ENCODE measurements at regions not wholly inside any gene's neighbourhood (a gene's known extent, or its start where the extent isn't known, plus 50 kb on each side); places are given as distances from the start of the nearest gene placed in this dataset.

- ATAC-seq, result no peak
- no peak overlapping the region for H3K4me3 Mint-ChIP-seq
Observed at GRCh38 chr18:8944871-8945245, 157.6 kb upstream of the NDUFV2 start.

DNA sequence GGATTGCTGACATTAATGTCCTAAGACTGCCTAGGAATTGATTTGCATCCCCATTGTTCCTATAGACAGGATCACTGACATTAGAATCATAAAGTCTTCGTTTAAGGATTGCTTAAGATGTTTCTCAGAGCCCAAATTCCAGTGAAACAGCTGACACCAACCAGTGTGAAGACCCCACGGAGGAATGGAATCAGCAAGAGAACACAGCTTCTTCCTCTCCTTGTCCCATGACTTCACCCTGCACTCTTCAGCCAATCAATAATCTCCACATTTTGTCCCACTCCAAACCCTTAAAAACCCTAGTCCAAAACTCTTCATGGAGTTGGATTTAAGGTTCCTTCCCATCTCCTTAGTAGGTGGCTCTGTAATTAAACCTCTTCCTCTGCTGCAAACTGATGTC, 157.0 kb upstream of the NDUFV2 start:
- no peaks in the 10 kb centered on the region for H3K9me3 Mint-ChIP-seq

More at GRCh38 chr18:8944871-8945245, 157.6 kb upstream of the NDUFV2 start:
- no peaks in the 10 kb centered on the region for H3K4me1 Mint-ChIP-seq (ENCODE audit: low read depth)
- no peaks in the 10 kb centered on the region for H3K27me3 Mint-ChIP-seq
- no peak overlapping the region for H3K27ac Mint-ChIP-seq
- no peak for TF ChIP-seq CTCF (IDR thresholded peaks at IDR 0.05)
- CTCF ChIA-PET, result no interaction called here
- H3K36me3 Mint-ChIP-seq (ENCODE audit: low read depth), result no peaks in the 10 kb centered on the region
- intact Hi-C loops (cut with micrococcal nuclease), result no loop called here
- H3K9me3 Mint-ChIP-seq, result no peaks in the 10 kb centered on the region
- POLR2A ChIA-PET, result no interaction called here
- DNase-seq, result no peak

DNA sequence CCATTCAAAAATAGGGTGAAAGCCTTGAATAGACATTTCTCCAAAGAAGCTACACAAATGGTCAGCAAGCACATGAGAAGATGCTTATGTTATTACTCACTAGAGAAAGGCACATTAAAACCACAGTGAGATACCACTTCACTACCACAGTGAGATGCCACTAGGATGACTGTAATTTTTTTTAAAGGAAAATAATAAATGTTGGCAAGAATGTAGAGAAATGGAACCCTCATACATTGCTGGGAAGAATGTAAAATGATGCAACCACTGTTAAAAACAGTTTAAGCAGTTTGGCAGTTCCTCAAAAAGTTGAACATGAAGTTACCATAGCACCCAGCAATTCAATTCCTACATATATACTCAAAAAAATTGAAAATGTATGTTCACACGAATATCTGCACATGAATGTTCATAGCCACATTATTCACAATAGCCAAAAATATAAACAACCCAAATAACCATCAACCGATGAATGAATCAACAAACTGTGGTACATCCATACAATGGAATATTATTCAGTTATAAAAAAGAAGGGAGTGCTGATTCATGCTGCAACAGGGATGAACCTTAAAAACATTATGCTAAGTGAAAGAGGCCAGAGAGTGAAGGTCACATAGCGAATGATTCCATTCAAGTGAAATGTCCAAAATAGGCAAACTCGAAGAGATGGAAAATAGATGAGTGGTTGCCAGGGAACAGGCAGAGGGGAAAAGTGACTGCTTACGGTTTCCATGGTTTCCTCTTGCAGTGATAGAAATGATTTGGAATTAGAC, 156.2 kb upstream of the NDUFV2 start:
- TF ChIP-seq CTCF (IDR thresholded peaks at IDR 0.05), result no peak
- POLR2A ChIA-PET, result no interaction called here
- CTCF ChIA-PET, result no interaction called here

More for the DNA sequence above, 157.0 kb upstream of the NDUFV2 start:
- Mint-ChIP-seq H3K4me3 (no peak overlapping the region), H3K36me3 (ENCODE audit: low read depth) (no peaks in the 10 kb centered on the region), H3K27ac (no peak overlapping the region), H3K4me1 (ENCODE audit: low read depth) (no peaks in the 10 kb centered on the region), H3K27me3 (no peaks in the 10 kb centered on the region)
- POLR2A ChIA-PET, result no interaction called here
- CTCF ChIA-PET, result no interaction called here
- no peak for ATAC-seq
- no peak for TF ChIP-seq CTCF (IDR thresholded peaks at IDR 0.05)
- intact Hi-C loops (cut with micrococcal nuclease), result no loop called here
- DNase-seq, result no peak

GRCh38 chr18:8947566-8947965, 154.9 kb upstream of the NDUFV2 start:
- no peak overlapping the region for H3K27ac Mint-ChIP-seq
- no peak for TF ChIP-seq CTCF (IDR thresholded peaks at IDR 0.05)
- no peak overlapping the region for H3K4me3 Mint-ChIP-seq

More for the DNA sequence above, 156.2 kb upstream of the NDUFV2 start:
- Mint-ChIP-seq H3K36me3 (ENCODE audit: low read depth) (no peaks in the 10 kb centered on the region), H3K27ac (no peak overlapping the region), H3K4me1 (ENCODE audit: low read depth) (no peaks in the 10 kb centered on the region), H3K4me3 (no peak overlapping the region), H3K9me3 (no peaks in the 10 kb centered on the region), H3K27me3 (no peaks in the 10 kb centered on the region)
- no peak for DNase-seq
- no peak for ATAC-seq
- intact Hi-C loops (cut with micrococcal nuclease), result no loop called here

GRCh38 chr18:8948011-8948410, 154.5 kb upstream of the NDUFV2 start:
- no peaks in the 10 kb centered on the region for H3K36me3 Mint-ChIP-seq (ENCODE audit: low read depth)
- CTCF ChIA-PET, result interaction anchor here (1.0 kb wide), 1 partner anchor 34 kb away, joined by 3 read pairs; no protein-coding TSS in a partner anchor
- DNase-seq, result no peak
- H3K4me1 Mint-ChIP-seq (ENCODE audit: low read depth), result peaks cover 5% of the 10 kb centered on the region
- no peak overlapping the region for H3K27ac Mint-ChIP-seq
- POLR2A ChIA-PET, result no interaction called here
- TF ChIP-seq CTCF (IDR thresholded peaks at IDR 0.05), result no peak
- no peaks in the 10 kb centered on the region for H3K9me3 Mint-ChIP-seq
- no peak for ATAC-seq
- intact Hi-C loops (cut with micrococcal nuclease), result no loop called here
- H3K27me3 Mint-ChIP-seq, result no peaks in the 10 kb centered on the region
- H3K4me3 Mint-ChIP-seq, result no peak overlapping the region

More at GRCh38 chr18:8947566-8947965, 154.9 kb upstream of the NDUFV2 start:
- DNase-seq (no peak), ATAC-seq (no peak)
- Mint-ChIP-seq H3K27me3 (no peaks in the 10 kb centered on the region), H3K4me1 (ENCODE audit: low read depth) (peaks cover 5% of the 10 kb centered on the region), H3K36me3 (ENCODE audit: low read depth) (no peaks in the 10 kb centered on the region), H3K9me3 (no peaks in the 10 kb centered on the region)
- ChIA-PET CTCF (interaction anchor here (1.0 kb wide), 1 partner anchor 34 kb away, joined by 3 read pairs; no protein-coding TSS in a partner anchor), POLR2A (no interaction called here)
- intact Hi-C loops (cut with micrococcal nuclease), result no loop called here
